K562 (cell line): ENCODE measurements at regions not wholly inside any gene's neighbourhood (a gene's known extent, or its start where the extent isn't known, plus 50 kb on each side); places are given as distances from the start of the nearest gene placed in this dataset.

Source experiments
- ATF3 ChIP-seq, 2 experiments: fragments of 450-650 bp in 1 of 2; sonication (generic) in 1 of 2; formaldehyde crosslinking in 1 of 2; IDR thresholded peaks in 1 of 2; conservative IDR thresholded peaks in 1 of 2; 2 replicates each; pipeline versions ENCODE4 v1.6.1 to v1.8.1; 2016 to 2023; ENCODE audit warnings: mild to moderate bottlenecking in 2 of 2, moderate library complexity in 2 of 2, inconsistent platforms in 1 of 2, missing genetic modification reagents in 1 of 2
- KAT2B ChIP-seq: IDR thresholded peaks from one replicate; pipeline ENCODE4 v1.6.1; 2012; ENCODE audit warnings: low read depth, mild to moderate bottlenecking, control low read depth, inconsistent platforms, low read length, moderate library complexity
- MECOM ChIP-seq: fragments of 250-450 bp; sonication (Bioruptor Pico); IDR thresholded peaks from 2 replicates; pipeline ENCODE4 v1.8.0; 2022; ENCODE audit warnings: inconsistent platforms
- PTTG1 ChIP-seq: fragments of 450-650 bp; IDR thresholded peaks from 2 replicates; pipeline ENCODE4 v1.6.1; 2016; ENCODE audit warnings: low read depth, mild to moderate bottlenecking, missing genetic modification characterization, missing compliant biosample characterization
- RNF219 ChIP-seq: fragments of 250-450 bp; sonication (Bioruptor Pico); IDR thresholded peaks from 2 replicates; pipeline ENCODE4 v1.5.0; 2022; ENCODE audit warnings: mild to moderate bottlenecking
- STAT5B ChIP-seq: fragments of 250-450 bp; sonication (Bioruptor Pico); IDR thresholded peaks from 2 replicates; pipeline ENCODE4 v1.8.0; 2021; ENCODE audit warnings: mild to moderate bottlenecking, inconsistent platforms
- ZNF551 ChIP-seq: fragments of 250-450 bp; sonication (Bioruptor Pico); IDR thresholded peaks from 2 replicates; pipeline ENCODE4 v1.5.0; 2021; ENCODE audit warnings: mild to moderate bottlenecking, moderate library complexity
- ZNF592 ChIP-seq: fragments of 450-650 bp; IDR thresholded peaks from 2 replicates; pipeline ENCODE4 v1.6.1; 2017; ENCODE audit warnings: antibody characterized with exemption, mild to moderate bottlenecking
- TF ChIP-seq, protein P1 (sequence below): fragments of 200-800 bp; sonication (Bioruptor generic); IDR thresholded peaks from 2 replicates; pipeline ENCODE4 v1.6.1; 2016; ENCODE audit warnings: missing genetic modification characterization, missing compliant biosample characterization

- no peak for TF ChIP-seq RNF219 (CRISPR knock-in tag)
- no peak for TF ChIP-seq KAT2B
- TF ChIP-seq PTTG1 = no peak
- TF ChIP-seq ATF3 (IDR thresholded peaks at IDR 0.05) = no peak
- no peak for TF ChIP-seq ATF3 (CRISPR knock-in tag; conservative IDR thresholded peaks at IDR 0.05)
- TF ChIP-seq MECOM (CRISPR knock-in tag) = no peak
- TF ChIP-seq STAT5B (CRISPR knock-in tag) = no peak
- TF ChIP-seq ZNF551 (CRISPR knock-in tag) = no peak
- TF ChIP-seq, protein P1, sequence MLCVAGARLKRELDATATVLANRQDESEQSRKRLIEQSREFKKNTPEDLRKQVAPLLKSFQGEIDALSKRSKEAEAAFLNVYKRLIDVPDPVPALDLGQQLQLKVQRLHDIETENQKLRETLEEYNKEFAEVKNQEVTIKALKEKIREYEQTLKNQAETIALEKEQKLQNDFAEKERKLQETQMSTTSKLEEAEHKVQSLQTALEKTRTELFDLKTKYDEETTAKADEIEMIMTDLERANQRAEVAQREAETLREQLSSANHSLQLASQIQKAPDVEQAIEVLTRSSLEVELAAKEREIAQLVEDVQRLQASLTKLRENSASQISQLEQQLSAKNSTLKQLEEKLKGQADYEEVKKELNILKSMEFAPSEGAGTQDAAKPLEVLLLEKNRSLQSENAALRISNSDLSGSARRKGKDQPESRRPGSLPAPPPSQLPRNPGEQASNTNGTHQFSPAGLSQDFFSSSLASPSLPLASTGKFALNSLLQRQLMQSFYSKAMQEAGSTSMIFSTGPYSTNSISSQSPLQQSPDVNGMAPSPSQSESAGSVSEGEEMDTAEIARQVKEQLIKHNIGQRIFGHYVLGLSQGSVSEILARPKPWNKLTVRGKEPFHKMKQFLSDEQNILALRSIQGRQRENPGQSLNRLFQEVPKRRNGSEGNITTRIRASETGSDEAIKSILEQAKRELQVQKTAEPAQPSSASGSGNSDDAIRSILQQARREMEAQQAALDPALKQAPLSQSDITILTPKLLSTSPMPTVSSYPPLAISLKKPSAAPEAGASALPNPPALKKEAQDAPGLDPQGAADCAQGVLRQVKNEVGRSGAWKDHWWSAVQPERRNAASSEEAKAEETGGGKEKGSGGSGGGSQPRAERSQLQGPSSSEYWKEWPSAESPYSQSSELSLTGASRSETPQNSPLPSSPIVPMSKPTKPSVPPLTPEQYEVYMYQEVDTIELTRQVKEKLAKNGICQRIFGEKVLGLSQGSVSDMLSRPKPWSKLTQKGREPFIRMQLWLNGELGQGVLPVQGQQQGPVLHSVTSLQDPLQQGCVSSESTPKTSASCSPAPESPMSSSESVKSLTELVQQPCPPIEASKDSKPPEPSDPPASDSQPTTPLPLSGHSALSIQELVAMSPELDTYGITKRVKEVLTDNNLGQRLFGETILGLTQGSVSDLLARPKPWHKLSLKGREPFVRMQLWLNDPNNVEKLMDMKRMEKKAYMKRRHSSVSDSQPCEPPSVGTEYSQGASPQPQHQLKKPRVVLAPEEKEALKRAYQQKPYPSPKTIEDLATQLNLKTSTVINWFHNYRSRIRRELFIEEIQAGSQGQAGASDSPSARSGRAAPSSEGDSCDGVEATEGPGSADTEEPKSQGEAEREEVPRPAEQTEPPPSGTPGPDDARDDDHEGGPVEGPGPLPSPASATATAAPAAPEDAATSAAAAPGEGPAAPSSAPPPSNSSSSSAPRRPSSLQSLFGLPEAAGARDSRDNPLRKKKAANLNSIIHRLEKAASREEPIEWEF (CRISPR knock-in tag) = no peak
- no peak for TF ChIP-seq ZNF592
Observed at GRCh38 chr6:9514146-9514545, 900.7 kb downstream of the TFAP2A start (continued).
